ENCODE measurements at regions not wholly inside any gene's neighbourhood (a gene's known extent, or its start where the extent isn't known, plus 50 kb on each side); places are given as distances from the start of the nearest gene placed in this dataset.

DNA sequence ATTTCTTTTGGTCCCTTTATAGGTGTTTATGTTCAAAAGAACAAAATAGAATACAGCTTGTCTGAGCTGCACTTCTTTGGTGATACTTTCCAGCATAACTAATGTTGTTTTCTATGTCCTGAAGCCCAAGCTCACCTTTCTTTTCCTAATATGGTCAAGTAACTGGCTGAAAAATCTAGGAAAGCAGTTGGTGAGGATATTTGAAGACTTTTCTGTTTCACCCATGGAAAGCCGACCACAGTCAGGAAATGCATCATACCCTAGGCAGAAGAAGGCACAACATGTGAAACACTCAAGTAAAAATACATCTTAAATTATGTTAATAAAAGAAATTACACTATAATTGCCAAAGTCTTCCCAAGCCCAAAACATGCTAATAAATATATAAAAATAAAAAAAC lies 337.0 kb downstream of the PDGFC start:
- ChIA-PET POLR2A (no interaction called here), CTCF (no interaction called here)
- Histone ChIP-seq H3K9me3 (no peaks in the 10 kb centered on the region), H3K4me2 (no peak overlapping the region), H3K4me1 (no peaks in the 10 kb centered on the region), H3K27ac (no peak overlapping the region), H3K4me3 (no peak overlapping the region)
- no peak for TF ChIP-seq CBX8 (IDR thresholded peaks at IDR 0.05)
- TF ChIP-seq EP300 (IDR thresholded peaks at IDR 0.05), result no peak
- TF ChIP-seq, protein P1, sequence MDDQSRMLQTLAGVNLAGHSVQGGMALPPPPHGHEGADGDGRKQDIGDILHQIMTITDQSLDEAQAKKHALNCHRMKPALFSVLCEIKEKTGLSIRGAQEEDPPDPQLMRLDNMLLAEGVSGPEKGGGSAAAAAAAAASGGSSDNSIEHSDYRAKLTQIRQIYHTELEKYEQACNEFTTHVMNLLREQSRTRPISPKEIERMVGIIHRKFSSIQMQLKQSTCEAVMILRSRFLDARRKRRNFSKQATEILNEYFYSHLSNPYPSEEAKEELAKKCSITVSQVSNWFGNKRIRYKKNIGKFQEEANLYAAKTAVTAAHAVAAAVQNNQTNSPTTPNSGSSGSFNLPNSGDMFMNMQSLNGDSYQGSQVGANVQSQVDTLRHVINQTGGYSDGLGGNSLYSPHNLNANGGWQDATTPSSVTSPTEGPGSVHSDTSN (IDR thresholded peaks at IDR 0.05), result no peak
- no peak for TF ChIP-seq HDAC2 (IDR thresholded peaks at IDR 0.05)
- TF ChIP-seq EHMT2 (IDR thresholded peaks at IDR 0.05; ENCODE audit: low read depth), result no peak
- no peak for TF ChIP-seq FOSB (CRISPR knock-in tag; IDR thresholded peaks at IDR 0.05)
- TF ChIP-seq KDM5A (IDR thresholded peaks at IDR 0.05), result no peak
- TF ChIP-seq TP53 (CRISPR knock-in tag; IDR thresholded peaks at IDR 0.05), result no peak
- TF ChIP-seq, protein P2, sequence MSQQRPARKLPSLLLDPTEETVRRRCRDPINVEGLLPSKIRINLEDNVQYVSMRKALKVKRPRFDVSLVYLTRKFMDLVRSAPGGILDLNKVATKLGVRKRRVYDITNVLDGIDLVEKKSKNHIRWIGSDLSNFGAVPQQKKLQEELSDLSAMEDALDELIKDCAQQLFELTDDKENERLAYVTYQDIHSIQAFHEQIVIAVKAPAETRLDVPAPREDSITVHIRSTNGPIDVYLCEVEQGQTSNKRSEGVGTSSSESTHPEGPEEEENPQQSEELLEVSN (IDR thresholded peaks at IDR 0.05; ENCODE audit: borderline replicate concordance, low read depth), result no peak
- TF ChIP-seq, protein P3, sequence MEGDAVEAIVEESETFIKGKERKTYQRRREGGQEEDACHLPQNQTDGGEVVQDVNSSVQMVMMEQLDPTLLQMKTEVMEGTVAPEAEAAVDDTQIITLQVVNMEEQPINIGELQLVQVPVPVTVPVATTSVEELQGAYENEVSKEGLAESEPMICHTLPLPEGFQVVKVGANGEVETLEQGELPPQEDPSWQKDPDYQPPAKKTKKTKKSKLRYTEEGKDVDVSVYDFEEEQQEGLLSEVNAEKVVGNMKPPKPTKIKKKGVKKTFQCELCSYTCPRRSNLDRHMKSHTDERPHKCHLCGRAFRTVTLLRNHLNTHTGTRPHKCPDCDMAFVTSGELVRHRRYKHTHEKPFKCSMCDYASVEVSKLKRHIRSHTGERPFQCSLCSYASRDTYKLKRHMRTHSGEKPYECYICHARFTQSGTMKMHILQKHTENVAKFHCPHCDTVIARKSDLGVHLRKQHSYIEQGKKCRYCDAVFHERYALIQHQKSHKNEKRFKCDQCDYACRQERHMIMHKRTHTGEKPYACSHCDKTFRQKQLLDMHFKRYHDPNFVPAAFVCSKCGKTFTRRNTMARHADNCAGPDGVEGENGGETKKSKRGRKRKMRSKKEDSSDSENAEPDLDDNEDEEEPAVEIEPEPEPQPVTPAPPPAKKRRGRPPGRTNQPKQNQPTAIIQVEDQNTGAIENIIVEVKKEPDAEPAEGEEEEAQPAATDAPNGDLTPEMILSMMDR (IDR thresholded peaks at IDR 0.05), result no peak
- no peak for TF ChIP-seq ZNF302 (CRISPR knock-in tag; IDR thresholded peaks at IDR 0.05)
- TF ChIP-seq SREBF2 (IDR thresholded peaks at IDR 0.05), result no peak
- TF ChIP-seq NR3C1 (IDR thresholded peaks at IDR 0.05), result no peak
- no peak for TF ChIP-seq EHF (CRISPR knock-in tag; IDR thresholded peaks at IDR 0.05)
- TF ChIP-seq, protein P4, sequence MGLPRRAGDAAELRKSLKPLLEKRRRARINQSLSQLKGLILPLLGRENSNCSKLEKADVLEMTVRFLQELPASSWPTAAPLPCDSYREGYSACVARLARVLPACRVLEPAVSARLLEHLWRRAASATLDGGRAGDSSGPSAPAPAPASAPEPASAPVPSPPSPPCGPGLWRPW (IDR thresholded peaks at IDR 0.05), result no peak
- no peak for ATAC-seq
- 15% methylated on average over 1 of the region's 1 CpG for WGBS (ENCODE audit: missing lambda C conversion rate)
- no peak for FAIRE-seq
- no peak for DNase-seq (ENCODE audit: low read depth in 1 of 2, low spot score in 1 of 2)

DNA sequence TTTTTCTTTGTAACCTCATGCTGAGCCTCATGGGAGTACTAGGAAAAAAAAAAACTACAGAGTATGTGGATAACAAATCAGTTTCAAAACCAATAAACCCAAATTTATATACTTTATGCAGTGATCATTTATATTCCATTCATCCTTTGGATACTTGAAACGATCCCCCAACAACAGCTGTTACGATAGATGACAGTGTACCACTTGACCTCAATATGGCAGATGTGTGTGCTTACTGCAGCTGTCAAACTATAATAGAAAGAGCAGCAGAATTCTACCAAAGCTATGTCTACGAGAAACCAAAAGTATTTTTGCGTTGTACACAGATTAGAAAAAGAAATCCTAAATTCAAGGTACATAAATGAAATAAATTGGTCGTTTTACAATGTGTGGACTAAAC lies 337.8 kb downstream of the PDGFC start:
- ChIA-PET POLR2A (no interaction called here), CTCF (no interaction called here)
- no peak for FAIRE-seq
- Histone ChIP-seq H3K4me3 (no peak overlapping the region), H3K27ac (no peak overlapping the region), H3K4me1 (no peaks in the 10 kb centered on the region), H3K9me3 (no peaks in the 10 kb centered on the region), H3K4me2 (no peak overlapping the region)
- DNase-seq (ENCODE audit: low read depth in 1 of 2, low spot score in 1 of 2), result no peak
- TF ChIP-seq SMC3 (IDR thresholded peaks at IDR 0.05), result no peak
- 45% methylated on average over 5 of the region's 5 CpGs for WGBS (ENCODE audit: missing lambda C conversion rate)
- ATAC-seq, result no peak

DNA sequence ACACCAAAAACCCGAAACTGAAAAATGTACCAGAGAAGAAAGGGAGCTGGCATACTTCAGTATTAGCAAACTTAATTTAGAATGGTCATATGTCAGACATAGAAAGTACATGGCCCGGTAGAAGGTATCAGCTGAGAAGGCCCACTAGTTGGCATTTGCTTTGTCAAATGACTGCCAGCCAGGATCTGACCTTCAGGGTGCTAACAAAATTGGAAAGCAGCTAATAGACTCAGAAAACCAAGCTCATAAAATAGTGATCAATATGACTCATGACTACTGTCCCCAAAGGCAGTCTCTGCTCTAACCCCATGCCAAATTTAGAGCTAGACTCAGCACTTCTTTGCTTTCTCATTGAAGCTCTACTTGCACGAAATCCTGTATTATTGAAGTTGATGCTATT lies 342.7 kb downstream of the PDGFC start:
- CTCF ChIA-PET, result no interaction called here
- H3K4me3 ChIP-seq, result no peak overlapping the region
- POLR2A ChIA-PET, result no interaction called here
- no peak overlapping the region for H3K27ac ChIP-seq
- DNase-seq (ENCODE audit: low read depth in 1 of 2, low spot score in 1 of 2), result no peak
- no peak overlapping the region for H3K4me2 ChIP-seq
- H3K4me1 ChIP-seq, result no peaks in the 10 kb centered on the region
- ATAC-seq, result no peak
- no peak for FAIRE-seq
- H3K9me3 ChIP-seq, result no peaks in the 10 kb centered on the region
- WGBS (ENCODE audit: missing lambda C conversion rate), result 39% methylated on average over 3 of the region's 3 CpGs
- TF ChIP-seq, protein P3 (IDR thresholded peaks at IDR 0.05), result no peak
- TF ChIP-seq MYC (IDR thresholded peaks at IDR 0.05; ENCODE audit: borderline replicate concordance, low read length), result no peak
- TF ChIP-seq, protein P5, sequence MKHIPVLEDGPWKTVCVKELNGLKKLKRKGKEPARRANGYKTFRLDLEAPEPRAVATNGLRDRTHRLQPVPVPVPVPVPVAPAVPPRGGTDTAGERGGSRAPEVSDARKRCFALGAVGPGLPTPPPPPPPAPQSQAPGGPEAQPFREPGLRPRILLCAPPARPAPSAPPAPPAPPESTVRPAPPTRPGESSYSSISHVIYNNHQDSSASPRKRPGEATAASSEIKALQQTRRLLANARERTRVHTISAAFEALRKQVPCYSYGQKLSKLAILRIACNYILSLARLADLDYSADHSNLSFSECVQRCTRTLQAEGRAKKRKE (CRISPR knock-in tag; IDR thresholded peaks at IDR 0.05; ENCODE audit: low read depth), result no peak
- no peak for TF ChIP-seq KDM1A (IDR thresholded peaks at IDR 0.05; ENCODE audit: low read depth)
- TF ChIP-seq, protein P6, sequence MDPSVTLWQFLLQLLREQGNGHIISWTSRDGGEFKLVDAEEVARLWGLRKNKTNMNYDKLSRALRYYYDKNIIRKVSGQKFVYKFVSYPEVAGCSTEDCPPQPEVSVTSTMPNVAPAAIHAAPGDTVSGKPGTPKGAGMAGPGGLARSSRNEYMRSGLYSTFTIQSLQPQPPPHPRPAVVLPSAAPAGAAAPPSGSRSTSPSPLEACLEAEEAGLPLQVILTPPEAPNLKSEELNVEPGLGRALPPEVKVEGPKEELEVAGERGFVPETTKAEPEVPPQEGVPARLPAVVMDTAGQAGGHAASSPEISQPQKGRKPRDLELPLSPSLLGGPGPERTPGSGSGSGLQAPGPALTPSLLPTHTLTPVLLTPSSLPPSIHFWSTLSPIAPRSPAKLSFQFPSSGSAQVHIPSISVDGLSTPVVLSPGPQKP (IDR thresholded peaks at IDR 0.05; ENCODE audit: low read depth, low read length), result no peak
- TF ChIP-seq, protein P4 (IDR thresholded peaks at IDR 0.05), result no peak
- TF ChIP-seq CEBPB (IDR thresholded peaks at IDR 0.05), result no peak
- no peak for TF ChIP-seq EP300 (IDR thresholded peaks at IDR 0.05)
- TF ChIP-seq ZNF302 (CRISPR knock-in tag; IDR thresholded peaks at IDR 0.05), result no peak
- no peak for TF ChIP-seq RARB (CRISPR knock-in tag; IDR thresholded peaks at IDR 0.05)
- TF ChIP-seq, protein P2 (IDR thresholded peaks at IDR 0.05; ENCODE audit: borderline replicate concordance, low read depth), result no peak
- TF ChIP-seq, protein P7, sequence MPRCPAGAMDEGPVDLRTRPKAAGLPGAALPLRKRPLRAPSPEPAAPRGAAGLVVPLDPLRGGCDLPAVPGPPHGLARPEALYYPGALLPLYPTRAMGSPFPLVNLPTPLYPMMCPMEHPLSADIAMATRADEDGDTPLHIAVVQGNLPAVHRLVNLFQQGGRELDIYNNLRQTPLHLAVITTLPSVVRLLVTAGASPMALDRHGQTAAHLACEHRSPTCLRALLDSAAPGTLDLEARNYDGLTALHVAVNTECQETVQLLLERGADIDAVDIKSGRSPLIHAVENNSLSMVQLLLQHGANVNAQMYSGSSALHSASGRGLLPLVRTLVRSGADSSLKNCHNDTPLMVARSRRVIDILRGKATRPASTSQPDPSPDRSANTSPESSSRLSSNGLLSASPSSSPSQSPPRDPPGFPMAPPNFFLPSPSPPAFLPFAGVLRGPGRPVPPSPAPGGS (IDR thresholded peaks at IDR 0.05), result no peak
- TF ChIP-seq MAFK (IDR thresholded peaks at IDR 0.05; ENCODE audit: partially characterized antibody), result no peak
- no peak for TF ChIP-seq GATA3 (IDR thresholded peaks at IDR 0.05; ENCODE audit: borderline replicate concordance)
- no peak for TF ChIP-seq HDAC2 (IDR thresholded peaks at IDR 0.05)

Measured in A549 (cell line).